Fibroblast of lung (primary cell): ENCODE measurements at regions not wholly inside any gene's neighbourhood (a gene's known extent, or its start where the extent isn't known, plus 50 kb on each side); places are given as distances from the start of the nearest gene placed in this dataset.

Source experiments
- DNase-seq, 2 donors: peaks; one replicate each; pipeline versions ENCODE4 v3.0.0 to v3.0.0-alpha.2; 2010; ENCODE audit warnings: low read depth in 2 of 2
- H2AFZ ChIP-seq: 2 replicates; pipeline ENCODE4 v1.5.1; 2012; ENCODE audit warnings: low read length, control low read depth, inconsistent platforms
- H3K27ac ChIP-seq: 2 replicates; pipeline ENCODE4 v1.5.1; 2011; ENCODE audit warnings: low read length, control low read depth; ENCODE audit not compliant: insufficient read depth
- H3K27me3 ChIP-seq: 2 replicates; pipeline ENCODE4 v1.5.1; 2011; ENCODE audit warnings: mild to moderate bottlenecking, low read length; ENCODE audit not compliant: control insufficient read depth, insufficient read depth
- H3K36me3 ChIP-seq: 2 replicates; pipeline ENCODE4 v1.5.1; 2011; ENCODE audit warnings: low read length; ENCODE audit not compliant: control insufficient read depth, insufficient read depth
- H3K4me1 ChIP-seq: 2 replicates; pipeline ENCODE4 v1.5.1; 2011; ENCODE audit warnings: low read length; ENCODE audit not compliant: control insufficient read depth, insufficient read depth; ENCODE audit errors: extremely low read depth
- H3K4me2 ChIP-seq: 2 replicates; pipeline ENCODE4 v1.5.1; 2011; ENCODE audit warnings: low read length, control low read depth; ENCODE audit not compliant: insufficient read depth; ENCODE audit errors: extremely low read depth
- H3K4me3 ChIP-seq, 4 experiments: fragments of 200-600 bp in 1 of 4; sonication (generic) in 1 of 4; replicated peaks in 1 of 4; 2 replicates each; pipeline ENCODE4 v1.5.1; 2011 to 2016; ENCODE audit warnings: low read length in 4 of 4, low read depth in 3 of 4, mild to moderate bottlenecking in 3 of 4, control low read depth in 2 of 4, inconsistent platforms in 1 of 4, mixed read lengths in 1 of 4; ENCODE audit not compliant: insufficient read depth in 1 of 4; ENCODE audit errors: control extremely low read depth in 1 of 4
- H3K79me2 ChIP-seq: 2 replicates; pipeline ENCODE4 v1.5.1; 2012; ENCODE audit warnings: mild to moderate bottlenecking, low read length, inconsistent platforms; ENCODE audit not compliant: control insufficient read depth, insufficient read depth
- H3K9ac ChIP-seq: 2 replicates; pipeline ENCODE4 v1.5.1; 2011; ENCODE audit warnings: mild to moderate bottlenecking, low read length, control low read depth; ENCODE audit not compliant: insufficient read depth
- H3K9me3 ChIP-seq: 2 replicates; pipeline ENCODE4 v1.5.1; 2012; ENCODE audit warnings: low read depth, low read length; ENCODE audit not compliant: control insufficient read depth, insufficient read depth
- H4K20me1 ChIP-seq: 2 replicates; pipeline ENCODE4 v1.5.1; 2011; ENCODE audit warnings: low read length; ENCODE audit not compliant: control insufficient read depth, insufficient read depth; ENCODE audit errors: extremely low read depth
- CTCF ChIP-seq, 2 donors: IDR thresholded peaks in 1 of 2; conservative IDR thresholded peaks in 1 of 2; 1 replicate in 1 of 2; 2 replicates in 1 of 2; pipeline ENCODE4 v1.5.1; 2011 to 2012; ENCODE audit warnings: low read length in 2 of 2, control low read depth in 1 of 2, inconsistent platforms in 1 of 2, low read depth in 1 of 2, mild to moderate bottlenecking in 1 of 2
- EZH2 ChIP-seq: IDR thresholded peaks from 2 replicates; pipeline ENCODE4 v1.5.1; 2012; ENCODE audit warnings: low read length, control low read depth, mild to moderate bottlenecking; ENCODE audit errors: missing control alignments

GRCh38 chr6:6861351-6861894 lies 246.3 kb upstream of the RREB1 start:
- Histone ChIP-seq H3K9ac (no peak overlapping the region), H3K4me3 (no peak overlapping the region), H3K36me3 (no peaks in the 10 kb centered on the region), H3K9me3 (no peaks in the 10 kb centered on the region), H3K27ac (no peak overlapping the region), H2AFZ (no peak overlapping the region), H3K79me2 (no peaks in the 10 kb centered on the region), H3K4me1 (peaks cover 2% of the 10 kb centered on the region), H4K20me1 (no peaks in the 10 kb centered on the region), H3K27me3 (no peaks in the 10 kb centered on the region), H3K4me2 (no peak overlapping the region)
- no peak for DNase-seq
- TF ChIP-seq CTCF (conservative IDR thresholded peaks at IDR 0.05 in 1 of 2, IDR thresholded peaks at IDR 0.05 in 1 of 2; ENCODE audit: low read depth in 1 of 2, low read length in 2 of 2) (no peak), EZH2 (no peak)

- no peaks in the 10 kb centered on the region for H4K20me1 ChIP-seq
- H3K9me3 ChIP-seq: no peaks in the 10 kb centered on the region
- no peaks in the 10 kb centered on the region for H3K36me3 ChIP-seq
- no peak overlapping the region for H3K4me2 ChIP-seq
- H3K79me2 ChIP-seq: no peaks in the 10 kb centered on the region
- DNase-seq: no peak
- no peak overlapping the region for H3K27ac ChIP-seq
- no peak overlapping the region for H3K4me3 ChIP-seq
- no peak for TF ChIP-seq EZH2
- H3K9ac ChIP-seq: no peak overlapping the region
- no peak overlapping the region for H2AFZ ChIP-seq
- H3K4me1 ChIP-seq: no peaks in the 10 kb centered on the region
- H3K27me3 ChIP-seq: no peaks in the 10 kb centered on the region
These were observed 245.8 kb upstream of the RREB1 start for GRCh38 chr6:6861995-6862394.

GRCh38 chr6:6863970-6864639 lies 243.7 kb upstream of the RREB1 start:
- DNase-seq: no peak
- TF ChIP-seq EZH2 (no peak), CTCF (conservative IDR thresholded peaks at IDR 0.05 in 1 of 2, IDR thresholded peaks at IDR 0.05 in 1 of 2; ENCODE audit: low read depth in 1 of 2, low read length in 2 of 2) (no peak)
- Histone ChIP-seq H2AFZ (no peak overlapping the region), H3K27me3 (no peaks in the 10 kb centered on the region), H4K20me1 (no peaks in the 10 kb centered on the region), H3K4me3 (no peak overlapping the region), H3K27ac (no peak overlapping the region), H3K9me3 (no peaks in the 10 kb centered on the region), H3K36me3 (no peaks in the 10 kb centered on the region), H3K4me2 (no peak overlapping the region), H3K9ac (no peak overlapping the region), H3K4me1 (no peaks in the 10 kb centered on the region), H3K79me2 (no peaks in the 10 kb centered on the region)
